DND-41 (cell line): ENCODE measurements at regions not wholly inside any gene's neighbourhood (a gene's known extent, or its start where the extent isn't known, plus 50 kb on each side); places are given as distances from the start of the nearest gene placed in this dataset.
"Not testable (repeated sequence)": the region's sequence is repeated elsewhere in the genome, so short reads cannot be mapped to it uniquely, and the experiment has no call there.

ENCODE experiments used
- ATAC-seq: fragments of 200-7000 bp; cut with Tn5 transposase; 3 replicates; pipeline ENCODE4 v1.9.1; 2021; ENCODE audit warnings: low read depth; ENCODE audit not compliant: insufficient read depth
- DNase-seq: peaks from one replicate; pipeline ENCODE4 v3.0.0-alpha.2; 2020
- H2AFZ ChIP-seq: 2 replicates; pipeline ENCODE4 v1.6.0; 2012; ENCODE audit warnings: low read depth, low read length
- H3K27ac ChIP-seq: 2 replicates; pipeline ENCODE4 v1.5.1; 2012; ENCODE audit warnings: low read length, inconsistent platforms
- H3K27me3 ChIP-seq: fragments of 200-600 bp; sonication (generic); 2 replicates; pipeline ENCODE4 v1.6.0; 2012; ENCODE audit warnings: low read length, mild to moderate bottlenecking, inconsistent platforms; ENCODE audit not compliant: insufficient read depth, poor library complexity
- H3K36me3 ChIP-seq: 2 replicates; pipeline ENCODE4 v1.5.1; 2012; ENCODE audit warnings: low read length, inconsistent platforms; ENCODE audit not compliant: insufficient read depth
- H3K4me1 ChIP-seq: 2 replicates; pipeline ENCODE4 v1.5.1; 2012; ENCODE audit warnings: mild to moderate bottlenecking, low read length; ENCODE audit not compliant: insufficient read depth
- H3K4me2 ChIP-seq: 2 replicates; pipeline ENCODE4 v1.6.0; 2012; ENCODE audit warnings: mild to moderate bottlenecking, moderate library complexity, low read length, inconsistent platforms; ENCODE audit not compliant: insufficient read depth
- H3K4me3 ChIP-seq, 2 experiments: fragments of 200-600 bp in 1 of 2; shearing (Covaris generic) in 1 of 2; 2 replicates each; pipeline ENCODE4 v1.5.1; 2012 to 2016; ENCODE audit warnings: inconsistent platforms in 2 of 2, low read length in 2 of 2, mild to moderate bottlenecking in 2 of 2, low read depth in 1 of 2, moderate library complexity in 1 of 2
- H3K79me2 ChIP-seq: 2 replicates; pipeline ENCODE4 v1.6.0; 2012; ENCODE audit warnings: low read length, inconsistent platforms; ENCODE audit not compliant: insufficient read depth
- H3K9ac ChIP-seq: 2 replicates; pipeline ENCODE4 v1.6.0; 2012; ENCODE audit warnings: low read depth, mild to moderate bottlenecking, inconsistent platforms, low read length, moderate library complexity
- H3K9me3 ChIP-seq: 2 replicates; pipeline ENCODE4 v1.5.1; 2012; ENCODE audit warnings: low read length, moderate library complexity, mild to moderate bottlenecking, inconsistent platforms; ENCODE audit not compliant: insufficient read depth, severe bottlenecking
- H4K20me1 ChIP-seq: 2 replicates; pipeline ENCODE4 v1.6.0; 2012; ENCODE audit warnings: low read length; ENCODE audit not compliant: insufficient read depth
- CTCF ChIP-seq: IDR thresholded peaks from 2 replicates; pipeline ENCODE4 v1.5.1; 2012; ENCODE audit warnings: borderline replicate concordance, low read length, moderate library complexity, mild to moderate bottlenecking; ENCODE audit not compliant: poor library complexity, severe bottlenecking; ENCODE audit errors: extremely low read depth
- EZH2 ChIP-seq: IDR thresholded peaks from 3 replicates; pipeline ENCODE4 v1.6.1; 2012; ENCODE audit warnings: borderline replicate concordance, low read depth, mild to moderate bottlenecking, moderate library complexity, low read length, inconsistent platforms; ENCODE audit not compliant: severe bottlenecking

DNA sequence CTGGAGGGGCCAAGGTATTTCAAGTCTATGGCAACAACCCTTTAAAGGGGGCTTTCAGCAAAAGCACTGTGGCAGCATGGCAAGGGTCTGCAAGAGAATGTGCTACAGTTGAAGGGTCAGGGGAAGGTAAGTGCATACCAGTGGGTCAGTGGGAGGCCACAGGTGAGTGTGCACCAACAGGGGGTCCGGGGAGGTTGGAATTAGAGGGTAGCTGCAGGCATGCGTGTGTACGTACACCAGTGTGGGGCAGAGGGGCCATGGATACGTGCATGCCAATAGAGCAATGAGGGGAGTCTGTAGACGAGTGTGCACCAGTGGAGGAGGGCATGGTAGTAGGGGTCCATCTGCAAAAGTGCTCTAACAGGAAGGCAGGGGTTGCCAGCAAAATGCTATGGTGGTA is 448.9 kb downstream of the NAV3 start:
- H3K9me3 ChIP-seq = no peaks in the 10 kb centered on the region
- TF ChIP-seq CTCF = no peak
- no peak for TF ChIP-seq EZH2
- no peaks in the 10 kb centered on the region for H3K4me1 ChIP-seq
- no peaks in the 10 kb centered on the region for H3K36me3 ChIP-seq
- H3K9ac ChIP-seq = no peak overlapping the region
- H3K4me2 ChIP-seq = no peak overlapping the region
- ATAC-seq = no peak
- no peak for DNase-seq
- H3K27me3 ChIP-seq = no peaks in the 10 kb centered on the region
- H2AFZ ChIP-seq = no peak overlapping the region
- no peak overlapping the region for H3K4me3 ChIP-seq
- no peaks in the 10 kb centered on the region for H4K20me1 ChIP-seq
- no peaks in the 10 kb centered on the region for H3K79me2 ChIP-seq
- H3K27ac ChIP-seq = no peak overlapping the region

DNA sequence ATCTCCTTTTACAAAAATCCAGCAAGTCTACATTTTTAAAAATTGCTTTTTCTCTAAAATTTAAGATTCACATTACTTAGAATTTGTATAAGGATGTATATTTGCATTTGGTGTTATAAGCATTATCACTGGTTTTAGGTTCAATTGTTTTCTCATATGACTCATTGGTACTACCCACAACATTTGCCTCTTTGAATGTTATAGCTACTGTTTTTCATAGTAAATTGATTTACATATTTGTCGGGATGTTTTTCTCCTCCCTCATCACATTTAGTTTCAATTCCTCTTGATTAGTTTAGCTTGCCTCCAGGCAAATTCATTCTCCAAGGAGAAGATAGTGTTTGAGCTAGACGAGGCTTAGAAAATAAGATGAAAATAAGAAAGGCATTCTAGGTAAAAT is 450.4 kb downstream of the NAV3 start:
- not testable (repeated sequence) for H3K9me3 ChIP-seq, H3K27me3 ChIP-seq, ATAC-seq, H3K9ac ChIP-seq, H3K79me2 ChIP-seq, H3K4me1 ChIP-seq, DNase-seq, H3K4me2 ChIP-seq, H3K27ac ChIP-seq, H4K20me1 ChIP-seq, H3K4me3 ChIP-seq, H3K36me3 ChIP-seq, H2AFZ ChIP-seq

- no peaks in the 10 kb centered on the region for H3K4me1 ChIP-seq
- H4K20me1 ChIP-seq = no peaks in the 10 kb centered on the region
- H3K9ac ChIP-seq = no peak overlapping the region
- no peak overlapping the region for H2AFZ ChIP-seq
- no peak overlapping the region for H3K4me2 ChIP-seq
- no peak for DNase-seq
- no peak for TF ChIP-seq EZH2
- TF ChIP-seq CTCF = no peak
- H3K9me3 ChIP-seq = no peaks in the 10 kb centered on the region
- H3K36me3 ChIP-seq = no peaks in the 10 kb centered on the region
- H3K4me3 ChIP-seq = no peak overlapping the region
- H3K27ac ChIP-seq = no peak overlapping the region
- ATAC-seq = no peak
- no peaks in the 10 kb centered on the region for H3K79me2 ChIP-seq
- no peaks in the 10 kb centered on the region for H3K27me3 ChIP-seq
Measured at GRCh38 chr12:78284417-78284816, 453.7 kb downstream of the NAV3 start.

GRCh38 chr12:78290606-78291345 is 460.1 kb downstream of the NAV3 start:
- Histone ChIP-seq H2AFZ (no peak overlapping the region), H3K27ac (no peak overlapping the region)
- no peak for DNase-seq

More at GRCh38 chr12:78290606-78291345, 460.1 kb downstream of the NAV3 start:
- TF ChIP-seq CTCF = no peak
- Histone ChIP-seq H3K4me3 (no peak overlapping the region), H3K36me3 (no peaks in the 10 kb centered on the region), H3K4me2 (no peak overlapping the region), H3K9me3 (no peaks in the 10 kb centered on the region), H3K9ac (no peak overlapping the region), H3K79me2 (no peaks in the 10 kb centered on the region), H3K27me3 (no peaks in the 10 kb centered on the region), H4K20me1 (no peaks in the 10 kb centered on the region), H3K4me1 (no peaks in the 10 kb centered on the region)
- no peak for ATAC-seq
